ENCODE measurements at regions not wholly inside any gene's neighbourhood (a gene's known extent, or its start where the extent isn't known, plus 50 kb on each side); places are given as distances from the start of the nearest gene placed in this dataset.

GRCh38 chr9:31153250-31153840 is 1231.1 kb upstream of the ACO1 start:
- no peak for TF ChIP-seq CTCF (conservative IDR thresholded peaks at IDR 0.05)
- no peak for TF ChIP-seq ZFX (IDR thresholded peaks at IDR 0.05)

All from C4-2B (cell line).